ENCODE measurements at regions not wholly inside any gene's neighbourhood (a gene's known extent, or its start where the extent isn't known, plus 50 kb on each side); places are given as distances from the start of the nearest gene placed in this dataset.
A peak's percentile ranks its signal among the peaks of the same experiment; 100 is the strongest.
"Not testable (repeated sequence)": the region's sequence is repeated elsewhere in the genome, so short reads cannot be mapped to it uniquely, and the experiment has no call there.

DNA sequence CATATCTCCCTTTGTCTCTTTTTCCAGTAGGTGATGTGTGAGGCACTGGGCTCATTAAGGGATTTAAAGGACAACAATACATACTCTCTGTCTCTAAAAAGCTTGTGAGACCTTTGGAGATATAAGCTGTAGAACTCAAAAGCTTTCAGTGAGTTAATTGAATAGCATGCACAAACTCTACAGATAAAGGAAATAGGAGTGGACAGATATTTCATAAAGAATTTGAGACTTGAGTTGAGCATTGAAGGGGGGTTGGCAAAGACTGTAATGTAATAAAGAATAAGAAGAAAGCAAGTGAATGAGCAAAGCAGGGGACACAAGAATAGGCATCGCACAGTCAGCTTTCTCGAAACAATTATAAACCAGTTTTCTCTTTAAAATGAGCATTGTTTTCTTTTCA, 583.4 kb upstream of the DPPA4 start:
- DNase-seq, result no peak

DNA sequence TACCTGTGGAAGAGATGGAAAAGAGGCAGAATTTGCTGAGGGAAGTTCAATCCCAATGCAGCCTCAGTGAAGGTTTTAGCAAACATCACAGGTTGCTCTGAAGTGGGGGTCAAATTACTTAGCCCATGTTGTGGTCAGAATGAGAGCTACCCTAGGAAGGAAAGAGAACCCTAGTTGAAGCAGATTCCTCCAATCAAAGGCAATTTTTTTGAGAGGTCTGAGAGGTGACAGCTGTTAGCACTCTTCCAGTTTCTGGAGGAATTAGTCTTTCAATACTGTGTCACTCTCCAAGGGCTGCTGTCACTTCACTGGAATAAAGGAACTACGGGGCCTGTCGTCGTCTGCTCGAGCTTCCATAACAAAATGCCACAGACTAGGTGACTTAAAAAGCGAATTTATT, 584.2 kb upstream of the DPPA4 start:
- DNase-seq, result no peak

DNA sequence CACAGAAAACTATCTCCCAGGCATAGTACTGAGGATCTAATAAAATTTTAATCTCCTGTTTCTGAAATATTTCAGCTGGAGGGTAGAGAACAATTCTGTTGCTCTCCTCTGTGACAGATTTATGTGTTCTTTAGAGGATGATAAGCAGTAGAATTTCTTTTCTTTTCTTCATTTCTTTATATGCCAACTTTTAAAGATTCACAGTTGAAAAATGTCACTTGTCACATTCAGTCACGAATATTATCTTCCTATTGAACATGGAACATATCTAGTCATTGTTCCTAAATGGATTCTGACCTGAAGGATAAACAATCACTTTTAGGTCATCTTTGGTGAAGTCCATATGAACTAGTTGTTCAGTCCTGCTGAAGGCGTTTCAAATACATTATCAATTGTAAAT, 585.5 kb upstream of the DPPA4 start:
- no peak for DNase-seq

DNA sequence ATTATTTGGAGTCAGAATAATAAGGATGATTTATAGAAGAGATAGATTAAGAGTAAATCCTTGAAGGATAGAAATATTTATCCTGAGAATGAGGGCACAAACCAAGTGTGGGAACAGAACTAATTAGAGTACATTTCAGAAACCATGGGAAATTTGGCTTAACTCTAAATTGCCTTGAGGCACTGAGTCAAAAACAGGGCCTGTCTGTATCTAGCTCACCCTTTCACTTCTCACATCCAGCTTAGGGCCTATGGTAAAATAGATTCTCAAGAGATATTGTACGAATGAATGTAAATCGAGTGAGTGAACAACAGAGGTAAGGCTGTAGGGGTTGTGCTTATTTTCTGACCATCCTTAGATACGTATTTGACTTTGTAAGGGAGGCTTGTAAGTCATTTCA, 586.1 kb upstream of the DPPA4 start:
- DNase-seq, result no peak

- no peak for DNase-seq
Measured at GRCh38 chr3:109924196-109924595, 586.9 kb upstream of the DPPA4 start.

DNA sequence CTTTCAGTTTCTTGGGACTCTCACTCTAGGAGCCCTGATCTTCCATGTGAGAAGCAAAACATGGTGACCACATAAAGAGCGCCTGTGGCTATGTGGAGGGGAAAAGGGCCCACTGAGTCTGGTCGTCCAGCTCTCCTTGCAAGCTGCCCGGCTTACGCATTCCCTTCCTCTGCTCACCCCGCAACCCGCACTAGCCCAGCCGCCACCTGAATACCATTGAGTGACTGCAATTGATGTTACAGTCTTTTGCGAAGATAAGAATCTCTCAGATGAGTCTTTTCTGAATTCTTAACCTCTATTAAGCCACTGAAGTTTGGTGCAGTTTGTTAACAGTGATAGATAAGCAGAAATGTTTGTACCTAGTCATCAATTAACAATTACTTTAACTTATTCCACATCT, 589.0 kb upstream of the DPPA4 start:
- DNase-seq, result no peak

GRCh38 chr3:109927161-109927560, 589.8 kb upstream of the DPPA4 start:
- no peak for DNase-seq

DNA sequence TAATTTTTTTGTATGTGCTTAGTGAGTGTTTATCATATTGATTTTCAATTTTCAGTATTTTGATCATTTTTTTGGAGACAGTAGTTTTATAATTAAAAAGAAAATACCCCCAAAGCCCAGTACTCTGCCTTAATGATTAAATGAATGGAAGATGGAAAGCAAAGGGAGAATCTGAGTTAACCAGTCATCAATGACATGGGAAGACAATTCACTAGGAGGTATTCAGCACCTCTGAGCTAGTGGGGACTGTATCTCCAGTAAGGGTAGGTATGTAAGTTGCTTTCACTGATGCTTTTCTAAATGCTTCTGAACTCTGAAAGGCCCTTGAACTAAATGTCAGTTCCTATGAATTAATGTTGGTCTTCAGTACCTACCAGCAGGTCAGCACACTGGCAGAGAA, 590.4 kb upstream of the DPPA4 start:
- DNase-seq, result no peak

- DNase-seq, result no peak
Measured at GRCh38 chr3:109930582-109930981, 593.2 kb upstream of the DPPA4 start.

DNA sequence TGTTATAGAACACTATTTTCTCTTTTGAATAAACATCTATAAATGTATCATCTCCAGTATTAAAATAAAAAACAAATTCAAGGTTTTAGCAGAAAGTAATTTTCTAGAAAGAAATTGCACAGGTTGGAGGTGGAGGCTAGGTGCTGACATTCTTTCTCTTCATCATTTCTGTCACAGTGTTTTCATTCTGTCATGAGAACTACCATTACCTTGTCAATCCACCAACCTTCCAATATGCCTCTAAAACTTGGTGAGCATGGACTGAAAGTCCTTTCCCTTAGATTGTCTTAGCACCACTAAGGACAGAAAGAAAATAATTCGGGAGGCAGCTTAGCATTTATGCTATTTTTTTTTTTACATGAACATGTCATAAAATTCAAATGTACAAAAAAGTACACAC, 596.2 kb upstream of the DPPA4 start:
- no peak for DNase-seq

- DNase-seq, result no peak
Measured at GRCh38 chr3:109939817-109940216, 602.5 kb upstream of the DPPA4 start.

DNA sequence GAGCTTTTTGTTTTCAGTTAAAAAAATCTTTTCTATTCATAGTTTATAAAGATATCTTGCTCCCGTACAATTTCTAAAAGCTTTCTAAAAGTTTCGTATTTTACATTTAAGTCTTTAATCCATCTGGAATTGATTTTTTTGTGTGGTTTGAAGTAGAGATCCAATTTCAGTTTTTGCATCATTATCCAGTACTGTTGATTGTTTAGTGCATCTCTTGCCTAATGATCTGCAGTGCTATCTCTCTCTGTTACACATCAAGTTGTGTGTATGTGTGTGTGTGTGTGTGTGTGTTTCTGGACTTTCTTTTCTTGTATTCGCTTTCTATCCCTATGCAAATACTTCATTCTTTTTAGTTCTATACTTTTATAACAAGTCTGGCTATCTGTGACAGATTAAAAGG, 605.8 kb upstream of the DPPA4 start:
- DNase-seq, result no peak

DNA sequence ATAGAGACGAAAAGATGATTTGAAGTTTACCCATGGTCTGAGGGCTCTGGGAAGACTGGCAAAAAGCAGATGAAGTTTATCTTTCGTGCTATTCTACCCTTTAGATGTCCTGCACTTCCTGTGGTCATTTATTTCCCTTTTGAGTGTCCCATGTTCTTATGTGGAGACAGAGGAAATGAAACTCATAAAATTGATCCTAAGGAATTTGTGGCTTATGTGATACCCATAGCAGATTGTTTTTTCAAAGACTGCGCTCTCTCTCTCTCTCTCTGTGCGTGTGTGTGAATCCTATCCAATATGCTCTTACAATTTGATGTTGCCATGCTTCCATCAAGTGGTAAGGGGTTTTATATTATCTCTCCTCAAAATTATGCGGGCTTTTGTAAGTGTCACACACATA, 607.5 kb upstream of the DPPA4 start:
- no peak for DNase-seq

- no peak for DNase-seq
Measured at GRCh38 chr3:109952924-109953323, 615.6 kb upstream of the DPPA4 start.

DNA sequence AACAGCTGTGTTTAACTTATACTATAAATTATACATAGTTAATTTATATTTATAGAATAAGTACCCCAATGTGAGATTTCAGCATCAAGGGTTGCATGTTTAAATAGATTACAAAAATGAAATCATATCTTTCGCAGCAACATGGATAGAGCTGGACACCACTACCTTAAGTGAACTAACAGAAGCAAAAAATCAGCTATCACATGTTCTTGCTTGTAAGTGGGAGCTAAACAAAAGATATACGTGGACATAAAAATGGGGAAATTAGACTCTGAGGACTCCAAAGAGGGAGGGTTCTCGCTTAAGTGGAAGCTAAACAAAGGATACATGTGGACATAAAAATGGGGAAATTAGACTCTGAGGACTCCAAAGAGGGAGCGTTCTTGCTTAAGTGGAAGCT, 626.5 kb upstream of the DPPA4 start:
- DNase-seq, result peak; percentile 19

DNA sequence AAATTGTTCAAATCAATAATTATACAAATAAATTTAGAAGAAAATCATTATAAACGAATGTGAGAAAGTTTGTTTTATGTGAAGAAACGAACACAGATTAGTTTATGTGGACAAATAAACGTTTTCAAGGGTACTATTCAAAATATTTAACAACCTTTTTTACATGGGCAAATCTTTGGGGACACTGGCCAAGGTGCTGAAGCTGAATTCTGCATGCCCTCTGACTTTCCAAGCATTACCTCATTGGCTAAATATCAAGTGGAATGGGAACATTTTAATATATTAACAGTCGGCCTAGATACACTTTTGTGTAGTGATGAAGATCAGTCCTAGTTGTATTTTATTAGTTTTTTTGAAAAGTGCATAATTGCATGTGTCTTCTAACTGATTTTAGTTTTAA, 636.4 kb upstream of the DPPA4 start:
- no peak for DNase-seq

DNA sequence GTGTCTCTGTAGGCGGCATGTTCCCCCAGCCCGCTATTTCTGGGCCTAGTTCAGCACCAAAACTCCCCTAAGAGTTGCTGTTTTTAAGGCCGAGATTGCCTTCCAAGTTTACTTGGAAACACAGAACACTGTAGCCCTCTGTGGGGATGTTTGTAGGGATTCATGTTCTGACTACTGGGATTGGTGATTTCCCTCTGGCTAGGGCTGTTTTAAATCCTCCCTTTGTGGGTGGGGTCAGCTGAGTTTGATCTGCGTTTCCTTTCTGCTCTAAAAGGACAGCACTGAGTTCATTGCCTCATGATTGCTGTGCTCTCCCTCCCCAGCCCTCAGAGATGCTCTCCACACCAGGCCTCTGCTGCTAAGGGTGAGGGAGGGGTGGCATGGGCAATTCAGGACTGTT, 640.6 kb upstream of the DPPA4 start:
- DNase-seq, result no peak

GRCh38 chr3:109982201-109982600, 644.9 kb upstream of the DPPA4 start:
- no peak for DNase-seq

- DNase-seq, result no peak
Measured at GRCh38 chr3:109984976-109985375, 647.6 kb upstream of the DPPA4 start.

- no peak for DNase-seq
Measured at GRCh38 chr3:109985943-109986555, 648.7 kb upstream of the DPPA4 start.

GRCh38 chr3:109994853-109995252, 657.5 kb upstream of the DPPA4 start:
- DNase-seq, result no peak

- no peak for DNase-seq
Measured at GRCh38 chr3:109995377-109995776, 658.0 kb upstream of the DPPA4 start.

DNA sequence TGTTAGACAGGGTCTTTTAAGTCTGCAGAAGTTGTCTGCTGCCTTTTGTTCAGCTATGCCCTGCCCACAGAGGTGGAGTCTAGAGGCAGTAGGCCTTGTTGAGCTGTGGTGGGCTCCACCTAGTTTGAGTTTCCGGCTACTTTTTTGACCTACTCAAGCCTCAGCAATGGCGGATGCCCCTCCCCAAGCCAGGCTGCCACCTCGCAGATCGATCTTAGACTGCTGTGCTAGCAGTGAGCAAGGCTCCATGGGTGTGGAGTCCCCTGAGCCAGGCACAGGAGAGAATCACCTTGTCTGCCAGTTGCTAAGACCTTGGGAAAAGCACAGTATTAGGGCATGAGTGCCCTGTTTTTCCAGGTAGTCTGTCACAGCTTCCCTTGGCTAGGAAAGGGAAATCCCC, 664.6 kb upstream of the DPPA4 start:
- not testable (repeated sequence) for DNase-seq

- DNase-seq, result no peak
Measured at GRCh38 chr3:110006913-110007312, 669.6 kb upstream of the DPPA4 start.

DNA sequence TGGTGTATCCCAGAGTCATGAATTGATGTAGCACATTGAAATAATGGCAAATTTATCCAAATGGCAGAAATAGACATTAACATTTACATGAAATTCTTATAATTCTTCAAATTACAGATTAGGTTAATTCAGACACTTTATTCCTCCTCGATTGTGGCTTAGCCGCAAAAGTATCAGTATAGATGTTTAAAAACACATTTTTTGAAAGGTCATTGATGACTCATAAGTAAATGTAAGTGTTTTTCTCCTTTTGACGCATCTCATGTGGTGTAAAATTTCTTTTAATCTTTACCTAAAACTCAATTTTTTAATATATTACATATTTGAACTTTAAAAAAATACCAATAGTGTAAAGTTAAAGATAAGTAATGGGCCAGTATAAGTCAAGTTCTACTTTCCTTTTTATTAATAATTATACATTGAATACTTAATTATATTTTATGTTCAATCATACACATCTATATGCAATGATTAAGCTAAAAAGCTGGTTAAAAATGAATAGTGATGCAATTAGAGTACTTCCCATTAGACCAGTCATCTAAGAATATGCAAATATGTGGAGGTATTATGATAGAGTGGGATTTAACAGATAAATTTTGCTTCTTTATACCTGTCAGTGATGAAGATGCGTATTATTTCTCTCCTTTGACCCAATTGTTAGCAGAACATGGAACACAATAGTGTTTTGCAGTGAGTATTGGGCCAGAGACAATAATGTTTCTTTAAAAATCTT, 678.1 kb upstream of the DPPA4 start:
- DNase-seq, result no peak

Measured in NCI-H510A (cell line).